ENCODE measurements at regions not wholly inside any gene's neighbourhood (a gene's known extent, or its start where the extent isn't known, plus 50 kb on each side); places are given as distances from the start of the nearest gene placed in this dataset.
"Not testable (repeated sequence)": the region's sequence is repeated elsewhere in the genome, so short reads cannot be mapped to it uniquely, and the experiment has no call there.

DNA sequence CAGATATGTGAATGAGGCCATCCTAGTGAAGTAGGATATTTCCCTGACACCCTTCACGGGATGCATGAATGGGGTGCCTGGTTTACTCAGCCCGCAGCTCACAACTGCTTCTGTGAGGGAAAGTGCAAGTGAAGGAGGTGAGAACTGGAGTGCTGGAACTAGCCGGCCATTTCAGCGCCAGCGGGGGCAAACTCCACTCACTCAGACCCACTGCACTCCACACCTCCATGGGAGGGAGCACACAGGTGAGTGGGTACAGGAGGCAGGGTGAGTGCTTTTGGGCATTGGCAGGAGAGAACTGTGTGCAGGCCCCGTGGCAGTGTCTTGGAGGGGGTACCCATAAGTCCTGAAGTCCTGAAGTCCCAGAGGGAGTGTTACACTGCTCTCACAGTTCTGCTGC lies 1008.4 kb downstream of the SLC6A15 start:
- H3K36me3 Mint-ChIP-seq (ENCODE audit: low read depth), result no peaks in the 10 kb centered on the region
- H3K27me3 Mint-ChIP-seq, result no peaks in the 10 kb centered on the region
- H3K4me1 Mint-ChIP-seq, result no peaks in the 10 kb centered on the region
- no peak overlapping the region for H3K4me3 Mint-ChIP-seq
- no peak overlapping the region for H3K27ac Mint-ChIP-seq
- H3K9me3 Mint-ChIP-seq (ENCODE audit: low read depth), result peaks cover 7% of the 10 kb centered on the region
- ATAC-seq (no peak), DNase-seq (no peak)
- ChIA-PET CTCF (no interaction called here), POLR2A (no interaction called here)
- intact Hi-C loops (cut with DNase I, micrococcal nuclease), result no loop called here

DNA sequence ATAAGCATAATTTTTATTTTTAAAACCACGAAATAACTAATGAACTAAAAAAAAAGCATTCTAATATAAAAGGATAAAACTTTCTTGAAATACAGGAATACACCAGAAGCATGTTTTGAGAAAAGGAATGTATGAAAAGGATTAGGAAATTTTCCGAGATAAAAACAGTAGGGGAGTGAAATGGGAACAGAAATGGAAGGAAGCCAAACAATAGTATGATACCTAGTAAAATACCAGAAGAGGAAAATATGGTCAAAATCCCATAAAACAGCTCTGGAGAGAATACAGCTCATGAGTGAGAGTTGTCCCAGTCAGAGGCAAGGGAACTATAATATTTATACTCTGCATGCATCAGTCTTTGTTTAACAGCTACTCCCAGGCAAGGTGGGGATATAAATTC lies 1016.2 kb downstream of the SLC6A15 start:
- POLR2A ChIA-PET, result no interaction called here
- no peak for ATAC-seq

DNA sequence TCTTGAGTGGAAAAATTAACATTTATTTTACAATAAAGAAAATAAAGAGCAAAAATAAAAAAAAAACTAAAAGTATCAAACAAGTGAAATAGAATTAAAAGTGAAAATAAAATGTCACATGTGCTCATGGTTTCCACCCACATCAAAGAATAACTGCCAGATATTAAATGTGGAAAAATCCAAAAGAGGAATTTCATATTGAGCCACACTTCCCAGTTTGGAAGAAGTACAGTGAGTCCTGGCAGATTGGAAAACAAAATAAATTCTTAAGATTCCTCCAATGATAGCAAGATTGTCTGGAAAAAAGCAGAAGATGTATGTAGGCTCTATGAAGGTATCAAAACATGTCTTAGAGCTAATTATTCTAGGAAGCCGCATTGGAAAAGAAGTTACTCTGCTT lies 1019.5 kb downstream of the SLC6A15 start:
- no peak overlapping the region for H3K27ac Mint-ChIP-seq
- H3K9me3 Mint-ChIP-seq (ENCODE audit: low read depth), result peaks cover 5% of the 10 kb centered on the region
- no peak for ATAC-seq
- intact Hi-C loops (cut with DNase I, micrococcal nuclease), result no loop called here
- H3K27me3 Mint-ChIP-seq, result no peaks in the 10 kb centered on the region
- ChIA-PET POLR2A (no interaction called here), CTCF (no interaction called here)
- no peaks in the 10 kb centered on the region for H3K36me3 Mint-ChIP-seq (ENCODE audit: low read depth)
- no peak overlapping the region for H3K4me3 Mint-ChIP-seq
- H3K4me1 Mint-ChIP-seq, result no peaks in the 10 kb centered on the region
- no peak for DNase-seq

More for the DNA sequence above, 1016.2 kb downstream of the SLC6A15 start:
- Mint-ChIP-seq H3K4me3 (no peak overlapping the region), H3K27ac (no peak overlapping the region), H3K4me1 (no peaks in the 10 kb centered on the region), H3K36me3 (ENCODE audit: low read depth) (no peaks in the 10 kb centered on the region), H3K9me3 (ENCODE audit: low read depth) (peaks cover 7% of the 10 kb centered on the region), H3K27me3 (no peaks in the 10 kb centered on the region)
- intact Hi-C loops (cut with DNase I, micrococcal nuclease), result no loop called here
- no peak for DNase-seq
- CTCF ChIA-PET, result no interaction called here

DNA sequence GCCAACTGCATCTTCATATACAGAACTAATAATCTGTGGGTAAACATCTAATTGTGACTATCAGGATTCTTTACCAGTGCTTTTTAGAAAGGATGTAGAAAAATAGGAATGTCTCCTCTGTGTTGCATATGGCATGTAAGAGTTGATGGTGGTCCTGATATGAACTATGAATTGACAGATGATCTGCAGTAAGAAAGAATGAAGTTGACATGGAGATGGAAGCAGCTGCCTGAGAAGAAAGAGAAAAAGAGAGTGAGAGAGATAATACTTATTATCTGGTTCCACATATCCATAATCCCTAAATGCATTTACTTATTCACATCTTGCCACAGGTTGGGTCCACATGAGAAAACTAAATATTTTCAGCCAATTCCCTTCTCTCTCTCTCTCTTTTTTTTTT lies 1022.9 kb downstream of the SLC6A15 start:
- no peak for DNase-seq
- H3K9me3 Mint-ChIP-seq (ENCODE audit: low read depth), result peaks cover 7% of the 10 kb centered on the region
- no peaks in the 10 kb centered on the region for H3K27me3 Mint-ChIP-seq
- intact Hi-C loops (cut with DNase I, micrococcal nuclease), result no loop called here
- no peak for ATAC-seq
- H3K36me3 Mint-ChIP-seq (ENCODE audit: low read depth), result no peaks in the 10 kb centered on the region
- POLR2A ChIA-PET, result no interaction called here
- H3K4me3 Mint-ChIP-seq, result no peak overlapping the region
- no peak overlapping the region for H3K27ac Mint-ChIP-seq
- CTCF ChIA-PET, result no interaction called here
- no peaks in the 10 kb centered on the region for H3K4me1 Mint-ChIP-seq

DNA sequence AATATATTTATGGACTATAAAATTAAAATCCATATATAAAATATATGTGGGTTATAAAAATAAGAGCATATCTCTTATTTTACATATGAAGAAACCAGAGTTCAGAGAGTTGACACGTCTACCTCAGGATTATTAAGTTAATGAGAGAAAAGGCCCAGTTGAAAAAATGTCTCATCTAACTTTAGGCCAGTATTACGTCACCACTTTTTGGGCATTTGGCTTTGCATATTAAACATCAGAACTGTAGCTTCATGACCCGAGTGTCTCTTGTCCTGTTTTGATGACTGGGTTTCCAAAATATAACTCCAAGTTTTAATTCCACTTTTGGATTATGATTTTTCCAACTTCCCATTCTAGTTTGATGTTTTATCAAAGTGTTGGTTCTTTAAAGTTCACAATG lies 1026.1 kb downstream of the SLC6A15 start:
- Mint-ChIP-seq H3K9me3 (ENCODE audit: low read depth) (peaks cover 7% of the 10 kb centered on the region), H3K4me3 (no peak overlapping the region), H3K36me3 (ENCODE audit: low read depth) (no peaks in the 10 kb centered on the region), H3K27ac (no peak overlapping the region), H3K27me3 (no peaks in the 10 kb centered on the region), H3K4me1 (no peaks in the 10 kb centered on the region)
- POLR2A ChIA-PET, result no interaction called here
- no peak for ATAC-seq
- CTCF ChIA-PET, result no interaction called here
- intact Hi-C loops (cut with DNase I, micrococcal nuclease), result no loop called here
- DNase-seq, result no peak

DNA sequence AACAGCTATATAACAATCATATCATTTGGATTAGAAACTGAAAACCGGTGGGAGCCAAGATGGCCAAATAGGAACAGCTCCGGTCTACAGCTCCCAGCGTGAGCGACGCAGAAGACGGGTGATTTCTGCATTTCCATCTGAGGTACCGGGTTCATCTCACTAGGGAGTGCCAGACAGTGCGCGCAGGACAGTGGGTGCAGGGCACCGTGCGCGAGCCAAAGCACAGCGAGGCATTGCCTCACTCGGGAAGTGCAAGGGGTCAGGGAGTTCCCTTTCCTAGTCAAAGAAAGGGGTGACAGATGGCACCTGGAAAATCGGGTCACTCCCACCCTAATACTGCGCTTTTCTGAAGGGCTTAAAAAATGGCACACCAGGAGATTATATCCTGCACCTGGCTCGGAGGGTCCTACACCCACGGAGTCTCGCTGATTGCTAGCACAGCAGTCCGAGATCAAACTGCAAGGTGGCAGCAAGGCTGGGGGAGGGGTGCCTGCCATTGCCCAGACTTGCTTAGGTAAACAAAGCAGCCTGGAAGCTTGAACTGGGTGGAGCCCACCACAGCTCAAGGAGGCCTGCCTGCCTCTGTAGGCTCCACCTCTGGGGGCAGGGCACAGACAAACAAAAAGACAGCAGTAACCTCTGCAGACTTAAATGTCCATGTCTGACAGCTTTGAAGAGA lies 1041.5 kb downstream of the SLC6A15 start:
- DNase-seq; CTCF ChIA-PET; intact Hi-C loops (cut with DNase I, micrococcal nuclease); H3K4me3 Mint-ChIP-seq; POLR2A ChIA-PET; H3K9me3 Mint-ChIP-seq (ENCODE audit: low read depth); H3K4me1 Mint-ChIP-seq; H3K36me3 Mint-ChIP-seq (ENCODE audit: low read depth); H3K27me3 Mint-ChIP-seq; ATAC-seq; H3K27ac Mint-ChIP-seq: not testable (repeated sequence)

DNA sequence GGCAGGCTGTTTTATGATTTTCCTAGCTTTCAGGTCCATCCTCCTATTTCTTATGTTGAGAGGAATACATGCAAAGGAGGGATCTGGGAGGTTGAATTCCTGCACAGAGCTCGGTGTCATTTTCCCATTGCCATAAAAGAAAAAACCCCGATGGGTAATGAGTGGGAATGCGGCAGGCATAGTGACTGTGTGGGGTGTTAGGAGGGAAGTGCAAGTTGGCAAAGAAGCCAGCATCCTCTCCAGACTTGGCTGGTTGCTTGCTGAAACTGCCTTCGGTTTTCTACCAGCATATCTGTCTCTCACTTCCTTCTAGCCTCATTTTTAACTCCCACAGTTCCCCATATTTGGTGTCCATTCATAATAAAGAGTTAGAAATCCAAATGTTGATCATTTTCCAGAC lies 1046.1 kb downstream of the SLC6A15 start:
- Mint-ChIP-seq H3K27me3 (no peaks in the 10 kb centered on the region), H3K4me1 (no peaks in the 10 kb centered on the region), H3K9me3 (ENCODE audit: low read depth) (no peaks in the 10 kb centered on the region), H3K4me3 (no peak overlapping the region), H3K36me3 (ENCODE audit: low read depth) (no peaks in the 10 kb centered on the region), H3K27ac (no peak overlapping the region)
- ChIA-PET POLR2A (no interaction called here), CTCF (no interaction called here)
- no peak for DNase-seq
- intact Hi-C loops (cut with DNase I, micrococcal nuclease), result no loop called here
- no peak for ATAC-seq

DNA sequence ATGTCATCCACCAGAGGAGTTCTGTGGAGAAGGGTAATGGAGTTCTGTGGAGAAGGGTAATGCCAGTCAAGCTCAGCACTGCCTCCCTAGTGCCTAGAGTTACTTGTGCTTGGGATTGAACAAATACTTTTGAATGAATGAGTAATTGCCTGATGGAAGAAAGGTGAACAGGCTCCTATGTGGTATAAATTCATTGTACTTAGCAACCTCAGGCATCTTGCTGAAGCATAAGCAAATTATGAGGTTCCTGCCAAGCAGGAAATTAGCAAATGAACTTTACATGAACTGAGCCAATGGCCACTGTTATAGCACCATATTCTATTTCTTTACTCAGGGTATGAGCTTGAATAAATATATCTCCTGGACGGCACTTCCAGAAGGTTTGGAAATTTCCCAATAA lies 1047.2 kb downstream of the SLC6A15 start:
- ATAC-seq (no peak), DNase-seq (no peak)
- no peaks in the 10 kb centered on the region for H3K9me3 Mint-ChIP-seq (ENCODE audit: low read depth)
- no peaks in the 10 kb centered on the region for H3K36me3 Mint-ChIP-seq (ENCODE audit: low read depth)
- intact Hi-C loops (cut with DNase I, micrococcal nuclease), result no loop called here
- no peaks in the 10 kb centered on the region for H3K27me3 Mint-ChIP-seq
- CTCF ChIA-PET, result interaction anchor here (0.5 kb wide), 1 partner anchor 784 kb away, joined by 3 read pairs; no protein-coding TSS in a partner anchor
- H3K4me1 Mint-ChIP-seq, result no peaks in the 10 kb centered on the region
- H3K27ac Mint-ChIP-seq, result no peak overlapping the region
- H3K4me3 Mint-ChIP-seq, result no peak overlapping the region
- POLR2A ChIA-PET, result no interaction called here

DNA sequence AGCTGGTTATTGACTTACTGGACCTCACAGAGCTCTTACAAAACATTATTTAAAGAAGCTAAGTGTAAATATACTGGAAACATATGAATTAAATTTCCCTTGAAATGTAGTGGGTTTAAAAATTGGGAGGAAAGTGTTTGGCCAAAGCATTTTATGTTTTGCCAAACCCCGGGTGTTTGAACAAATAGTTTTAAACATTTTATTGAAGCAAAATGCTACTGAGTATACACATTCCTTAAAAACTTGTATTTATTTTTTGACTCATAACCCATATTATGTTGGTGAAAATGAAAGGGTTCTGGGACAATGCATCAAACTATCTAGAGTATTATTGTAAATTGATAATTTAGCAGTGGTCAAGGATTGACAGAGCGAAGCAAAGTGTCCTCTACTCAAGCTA lies 1048.5 kb downstream of the SLC6A15 start:
- ChIA-PET CTCF (no interaction called here), POLR2A (no interaction called here)
- H3K9me3 Mint-ChIP-seq (ENCODE audit: low read depth), result peaks cover 2% of the 10 kb centered on the region

DNA sequence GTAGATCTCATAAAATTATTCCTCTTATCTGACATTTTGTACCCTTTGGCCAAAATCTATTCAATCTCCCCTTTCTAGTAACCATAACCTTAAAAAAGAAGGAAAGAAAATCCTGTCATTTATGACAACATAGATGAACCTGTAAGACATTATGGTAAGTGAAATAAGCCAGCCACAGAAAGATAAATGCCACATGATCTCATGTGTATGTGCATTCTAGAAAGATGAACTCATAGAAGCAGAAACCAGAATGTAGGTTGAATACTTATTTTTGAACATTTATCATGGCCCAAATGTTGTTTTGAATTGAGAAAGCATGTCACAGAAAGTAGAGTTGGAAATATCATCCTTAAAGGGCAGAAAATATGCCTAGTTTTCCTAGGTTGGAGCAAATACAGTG lies 1053.6 kb downstream of the SLC6A15 start:
- POLR2A ChIA-PET, result no interaction called here
- Mint-ChIP-seq H3K27ac (no peak overlapping the region), H3K4me1 (no peaks in the 10 kb centered on the region), H3K27me3 (no peaks in the 10 kb centered on the region), H3K4me3 (no peak overlapping the region), H3K36me3 (ENCODE audit: low read depth) (no peaks in the 10 kb centered on the region), H3K9me3 (ENCODE audit: low read depth) (peaks cover 22% of the 10 kb centered on the region)
- intact Hi-C loops (cut with DNase I, micrococcal nuclease), result no loop called here
- ATAC-seq (no peak), DNase-seq (no peak)
- CTCF ChIA-PET, result no interaction called here

More for the DNA sequence above, 1048.5 kb downstream of the SLC6A15 start:
- DNase-seq, result no peak
- H3K27me3 Mint-ChIP-seq, result no peaks in the 10 kb centered on the region
- H3K27ac Mint-ChIP-seq, result no peak overlapping the region
- no peaks in the 10 kb centered on the region for H3K36me3 Mint-ChIP-seq (ENCODE audit: low read depth)
- intact Hi-C loops (cut with DNase I, micrococcal nuclease), result no loop called here
- no peak for ATAC-seq
- H3K4me1 Mint-ChIP-seq, result no peaks in the 10 kb centered on the region
- H3K4me3 Mint-ChIP-seq, result no peak overlapping the region

DNA sequence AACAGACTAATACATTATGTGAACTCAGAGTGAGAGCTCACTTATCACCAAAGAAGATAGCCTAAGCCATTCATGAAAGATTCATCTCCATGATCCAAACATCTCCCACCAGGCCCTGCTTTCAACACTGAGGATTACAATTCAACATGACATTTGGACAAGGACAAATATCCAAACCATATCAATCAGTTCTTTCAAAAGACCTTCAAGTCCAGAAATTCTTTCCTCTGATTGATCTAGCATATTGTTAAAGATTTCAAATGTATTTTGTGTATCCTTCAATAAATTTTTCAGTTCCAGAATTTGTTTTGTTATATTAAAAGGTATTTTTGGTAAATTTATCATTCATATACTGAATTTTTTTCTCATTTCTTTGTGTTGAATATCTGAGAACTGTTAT lies 1055.8 kb downstream of the SLC6A15 start:
- Mint-ChIP-seq H3K9me3 (ENCODE audit: low read depth) (peaks cover 22% of the 10 kb centered on the region), H3K27ac (no peak overlapping the region), H3K4me1 (no peaks in the 10 kb centered on the region), H3K36me3 (ENCODE audit: low read depth) (no peaks in the 10 kb centered on the region), H3K4me3 (no peak overlapping the region), H3K27me3 (no peaks in the 10 kb centered on the region)
- ATAC-seq (no peak), DNase-seq (no peak)
- intact Hi-C loops (cut with DNase I, micrococcal nuclease), result no loop called here
- ChIA-PET POLR2A (no interaction called here), CTCF (no interaction called here)

DNA sequence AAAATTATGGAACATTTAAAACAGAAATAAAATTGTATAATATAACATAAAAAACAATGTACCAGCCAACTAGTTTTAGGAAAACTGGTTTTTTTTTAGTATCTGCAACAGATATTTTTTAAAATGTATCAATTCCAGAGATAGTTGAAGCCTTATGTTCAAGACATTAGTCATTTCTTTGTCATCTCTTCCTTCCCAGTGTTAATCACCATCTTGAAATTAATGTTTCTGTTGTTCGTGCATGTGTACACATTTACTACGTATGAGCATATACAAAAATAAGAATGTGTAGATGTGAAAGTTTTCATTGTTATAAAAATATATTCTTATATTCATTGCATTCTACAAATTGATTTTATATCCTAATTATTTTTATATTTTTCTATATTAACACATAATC lies 1062.1 kb downstream of the SLC6A15 start:
- Mint-ChIP-seq H3K4me1 (no peaks in the 10 kb centered on the region), H3K9me3 (ENCODE audit: low read depth) (peaks cover 8% of the 10 kb centered on the region), H3K36me3 (ENCODE audit: low read depth) (no peaks in the 10 kb centered on the region), H3K27ac (no peak overlapping the region), H3K4me3 (no peak overlapping the region), H3K27me3 (no peaks in the 10 kb centered on the region)
- POLR2A ChIA-PET, result no interaction called here
- intact Hi-C loops (cut with DNase I, micrococcal nuclease), result no loop called here
- DNase-seq (no peak), ATAC-seq (no peak)
- CTCF ChIA-PET, result no interaction called here

DNA sequence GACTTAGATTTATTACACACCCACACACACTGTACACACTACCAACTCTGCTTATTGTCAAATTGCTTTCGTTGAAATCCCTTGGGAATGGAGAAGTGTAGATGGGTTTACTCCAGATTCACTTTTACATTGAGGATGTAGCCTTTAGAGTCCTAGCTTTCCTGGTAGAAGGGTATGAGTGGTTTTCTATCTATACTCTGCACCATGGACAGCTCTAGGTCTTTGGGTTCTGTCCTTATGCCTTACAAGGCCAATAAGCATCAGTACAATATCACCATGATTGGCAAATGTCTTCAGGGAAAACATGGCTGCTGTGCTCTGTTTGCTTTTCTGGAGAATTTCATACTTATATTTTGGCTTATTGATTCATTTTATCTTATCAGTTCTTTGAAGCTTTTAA lies 1063.9 kb downstream of the SLC6A15 start:
- intact Hi-C loops (cut with DNase I, micrococcal nuclease), result no loop called here
- no peak for ATAC-seq
- CTCF ChIA-PET, result no interaction called here
- H3K9me3 Mint-ChIP-seq (ENCODE audit: low read depth), result peaks cover 1% of the 10 kb centered on the region
- no peaks in the 10 kb centered on the region for H3K36me3 Mint-ChIP-seq (ENCODE audit: low read depth)
- H3K27ac Mint-ChIP-seq, result no peak overlapping the region
- H3K4me3 Mint-ChIP-seq, result no peak overlapping the region
- no peaks in the 10 kb centered on the region for H3K27me3 Mint-ChIP-seq
- no peak for DNase-seq
- H3K4me1 Mint-ChIP-seq, result no peaks in the 10 kb centered on the region
- POLR2A ChIA-PET, result no interaction called here

All from activated CD4-positive, alpha-beta T cell treated with anti-CD3 and anti-CD28 coated beads for 36 hours (primary cell).